HG03196 (cell line): ENCODE measurements at regions not wholly inside any gene's neighbourhood (a gene's known extent, or its start where the extent isn't known, plus 50 kb on each side); places are given as distances from the start of the nearest gene placed in this dataset.

Experiments
- ATAC-seq: cut with Tn5 transposase; IDR thresholded peaks from one replicate; pipeline ENCODE4 v1.9.1; 2021; ENCODE audit not compliant: unreplicated experiment

GRCh38 chrX:121102101-121102500 lies 54.7 kb downstream of the GLUD2 start:
- ATAC-seq: no peak

GRCh38 chrX:121103381-121103780 lies 56.0 kb downstream of the GLUD2 start:
- no peak for ATAC-seq

GRCh38 chrX:121106484-121107235 lies 59.2 kb downstream of the GLUD2 start:
- no peak for ATAC-seq

GRCh38 chrX:121109986-121110385 lies 62.6 kb downstream of the GLUD2 start:
- no peak for ATAC-seq

- ATAC-seq: no peak
Measured at GRCh38 chrX:121110536-121110935, 63.1 kb downstream of the GLUD2 start.

GRCh38 chrX:121114691-121115090 lies 67.3 kb downstream of the GLUD2 start:
- ATAC-seq: no peak

- ATAC-seq: no peak
Measured at GRCh38 chrX:121120690-121121605, 73.5 kb downstream of the GLUD2 start.

GRCh38 chrX:121122332-121122731 lies 74.9 kb downstream of the GLUD2 start:
- no peak for ATAC-seq

- no peak for ATAC-seq
Measured at GRCh38 chrX:121128925-121129877, 81.8 kb downstream of the GLUD2 start.

- no peak for ATAC-seq
Measured at GRCh38 chrX:121132675-121133074, 85.3 kb downstream of the GLUD2 start.

- ATAC-seq: no peak
Measured at GRCh38 chrX:121135488-121136207, 88.2 kb downstream of the GLUD2 start.

- no peak for ATAC-seq
Measured at GRCh38 chrX:121146059-121146628, 98.7 kb downstream of the GLUD2 start.

- ATAC-seq: no peak
Measured at GRCh38 chrX:121150217-121150616, 102.8 kb downstream of the GLUD2 start.

GRCh38 chrX:121151293-121151692 lies 103.9 kb downstream of the GLUD2 start:
- no peak for ATAC-seq

- no peak for ATAC-seq
Measured at GRCh38 chrX:121154858-121155404, 107.5 kb downstream of the GLUD2 start.

- peak; percentile 86 for ATAC-seq
Measured at GRCh38 chrX:121160987-121161386, 113.6 kb downstream of the GLUD2 start.

GRCh38 chrX:121161501-121161933 lies 114.1 kb downstream of the GLUD2 start:
- ATAC-seq: peak; percentile 47

GRCh38 chrX:121163443-121163842 lies 116.0 kb downstream of the GLUD2 start:
- ATAC-seq: no peak

GRCh38 chrX:121165930-121166359 lies 118.5 kb downstream of the GLUD2 start:
- ATAC-seq: no peak
